NCI-H460 (cell line): ENCODE measurements at regions not wholly inside any gene's neighbourhood (a gene's known extent, or its start where the extent isn't known, plus 50 kb on each side); places are given as distances from the start of the nearest gene placed in this dataset.
"Not testable (repeated sequence)": the region's sequence is repeated elsewhere in the genome, so short reads cannot be mapped to it uniquely, and the experiment has no call there.

Source experiments
- DNase-seq: peaks from one replicate; pipeline ENCODE4 v3.0.0-alpha.2; 2016; ENCODE audit warnings: low read depth; ENCODE audit errors: extremely low read depth

GRCh38 chr1:172795741-172796140 lies 136.8 kb downstream of the FASLG start:
- no peak for DNase-seq

GRCh38 chr1:172799804-172800203 lies 140.9 kb downstream of the FASLG start:
- DNase-seq: not testable (repeated sequence)

GRCh38 chr1:172801771-172802322 lies 142.9 kb downstream of the FASLG start:
- no peak for DNase-seq

GRCh38 chr1:172809750-172810149 lies 150.8 kb downstream of the FASLG start:
- no peak for DNase-seq

- DNase-seq: no peak
Observed at GRCh38 chr1:172810480-172811175, 151.7 kb downstream of the FASLG start.

- DNase-seq: no peak
Observed at GRCh38 chr1:172811694-172812093, 152.8 kb downstream of the FASLG start.

- no peak for DNase-seq
Observed at GRCh38 chr1:172812118-172812517, 153.2 kb downstream of the FASLG start.

- no peak for DNase-seq
Observed at GRCh38 chr1:172813330-172813729, 154.4 kb downstream of the FASLG start.

- no peak for DNase-seq
Observed at GRCh38 chr1:172814428-172814827, 155.5 kb downstream of the FASLG start.

- DNase-seq: no peak
Observed at GRCh38 chr1:172815740-172816139, 156.8 kb downstream of the FASLG start.

- DNase-seq: no peak
Observed at GRCh38 chr1:172818841-172819527, 160.1 kb downstream of the FASLG start.

GRCh38 chr1:172820475-172821158 lies 161.7 kb downstream of the FASLG start:
- no peak for DNase-seq

- DNase-seq: no peak
Observed at GRCh38 chr1:172821609-172822274, 162.8 kb downstream of the FASLG start.

GRCh38 chr1:172822886-172823285 lies 164.0 kb downstream of the FASLG start:
- DNase-seq: no peak

- no peak for DNase-seq
Observed at GRCh38 chr1:172823534-172823933, 164.6 kb downstream of the FASLG start.

- no peak for DNase-seq
Observed at GRCh38 chr1:172824209-172824608, 165.3 kb downstream of the FASLG start.

GRCh38 chr1:172826096-172826741 lies 167.3 kb downstream of the FASLG start:
- DNase-seq: peak; percentile 89

GRCh38 chr1:172827301-172827700 lies 168.4 kb downstream of the FASLG start:
- no peak for DNase-seq

- DNase-seq: no peak
Observed at GRCh38 chr1:172827841-172828240, 168.9 kb downstream of the FASLG start.

- DNase-seq: no peak
Observed at GRCh38 chr1:172832006-172832725, 173.3 kb downstream of the FASLG start.
